Spinal cord (tissue), 9 donors: ENCODE measurements at regions not wholly inside any gene's neighbourhood (a gene's known extent, or its start where the extent isn't known, plus 50 kb on each side); places are given as distances from the start of the nearest gene placed in this dataset.
"Not testable (repeated sequence)": the region's sequence is repeated elsewhere in the genome, so short reads cannot be mapped to it uniquely, and the experiment has no call there.

Experiments used
- DNase-seq, 6 donors: peaks; one replicate each; pipeline versions ENCODE4 v3.0.0 to v3.0.0-alpha.2; 2013 to 2015; ENCODE audit warnings: low spot score in 6 of 6, low read depth in 4 of 6
- H3K27ac ChIP-seq: one replicate; pipeline ENCODE4 v1.5.1; 2013; ENCODE audit warnings: low read depth, low read length, control low read depth
- H3K27me3 ChIP-seq: one replicate; pipeline ENCODE4 v1.6.1; 2013; ENCODE audit warnings: low read length; ENCODE audit not compliant: control insufficient read depth, insufficient read depth
- H3K36me3 ChIP-seq: one replicate; pipeline ENCODE4 v1.6.1; 2013; ENCODE audit warnings: low read length; ENCODE audit not compliant: control insufficient read depth, insufficient read depth
- H3K4me1 ChIP-seq: one replicate; pipeline ENCODE4 v1.6.1; 2013; ENCODE audit warnings: low read length; ENCODE audit not compliant: control insufficient read depth, insufficient read depth
- H3K4me3 ChIP-seq: one replicate; pipeline ENCODE4 v1.5.1; 2013; ENCODE audit warnings: low read depth, low read length, control low read depth
- H3K9me3 ChIP-seq: one replicate; pipeline ENCODE4 v1.6.1; 2013; ENCODE audit warnings: low read length; ENCODE audit not compliant: control insufficient read depth, insufficient read depth
- WGBS: methylation state at CpG from one replicate; pipeline ENCODE4 v1.1.5; 2013; ENCODE audit warnings: missing lambda C conversion rate; ENCODE audit not compliant: insufficient coverage; 5-methylcytosine and 5-hydroxymethylcytosine counted together
- donor health status: healthy.

DNA sequence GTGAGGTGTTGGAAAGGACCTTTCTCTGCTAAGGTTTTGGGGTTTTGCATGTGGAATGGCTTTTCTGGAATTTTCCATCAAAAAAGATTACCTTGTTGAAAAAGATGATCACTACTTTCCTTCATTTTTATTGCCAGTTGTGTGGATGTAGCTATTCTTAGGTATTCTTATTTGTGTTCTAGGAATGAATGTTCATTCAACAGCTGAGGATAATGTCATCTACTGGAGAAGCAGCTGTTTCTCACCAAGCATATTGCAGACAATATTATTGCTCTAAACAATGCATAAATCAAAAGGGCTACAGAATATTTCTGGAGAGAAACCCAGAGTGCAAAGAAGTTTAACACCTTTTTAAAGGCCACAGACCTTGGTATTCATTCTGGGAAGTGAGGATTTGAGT, 145.6 kb upstream of the CALCR start:
- no peak for DNase-seq
- Histone ChIP-seq H3K27me3 (no peaks in the 10 kb centered on the region), H3K9me3 (no peaks in the 10 kb centered on the region), H3K27ac (no peak overlapping the region), H3K4me1 (no peaks in the 10 kb centered on the region), H3K4me3 (no peak overlapping the region), H3K36me3 (no peaks in the 10 kb centered on the region)

DNA sequence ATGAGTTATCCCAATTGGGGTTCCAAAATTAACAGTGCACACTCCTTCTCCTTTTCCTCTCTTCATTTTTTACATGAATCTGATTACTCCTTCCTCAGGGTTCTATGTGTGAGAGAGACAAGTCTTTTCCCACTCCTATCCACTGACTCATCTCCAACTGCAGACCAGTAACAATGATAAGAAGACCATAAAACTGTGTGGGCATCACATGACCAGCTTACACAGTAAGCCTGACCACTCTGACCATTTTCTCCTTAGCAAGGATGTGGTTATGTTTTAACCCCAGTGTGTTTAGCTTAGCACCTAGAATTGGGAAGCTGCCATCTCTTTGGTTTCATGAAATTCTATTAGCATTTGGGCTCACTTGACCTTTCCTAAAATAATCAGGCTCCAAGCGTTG, 145.0 kb upstream of the CALCR start:
- no peak for DNase-seq
- no peak overlapping the region for H3K27ac ChIP-seq
- no peaks in the 10 kb centered on the region for H3K9me3 ChIP-seq
- WGBS, result no CpG with 5 or more reads among the region's 1 CpG
- H3K36me3 ChIP-seq, result no peaks in the 10 kb centered on the region
- H3K27me3 ChIP-seq, result no peaks in the 10 kb centered on the region
- H3K4me1 ChIP-seq, result no peaks in the 10 kb centered on the region
- no peak overlapping the region for H3K4me3 ChIP-seq

DNA sequence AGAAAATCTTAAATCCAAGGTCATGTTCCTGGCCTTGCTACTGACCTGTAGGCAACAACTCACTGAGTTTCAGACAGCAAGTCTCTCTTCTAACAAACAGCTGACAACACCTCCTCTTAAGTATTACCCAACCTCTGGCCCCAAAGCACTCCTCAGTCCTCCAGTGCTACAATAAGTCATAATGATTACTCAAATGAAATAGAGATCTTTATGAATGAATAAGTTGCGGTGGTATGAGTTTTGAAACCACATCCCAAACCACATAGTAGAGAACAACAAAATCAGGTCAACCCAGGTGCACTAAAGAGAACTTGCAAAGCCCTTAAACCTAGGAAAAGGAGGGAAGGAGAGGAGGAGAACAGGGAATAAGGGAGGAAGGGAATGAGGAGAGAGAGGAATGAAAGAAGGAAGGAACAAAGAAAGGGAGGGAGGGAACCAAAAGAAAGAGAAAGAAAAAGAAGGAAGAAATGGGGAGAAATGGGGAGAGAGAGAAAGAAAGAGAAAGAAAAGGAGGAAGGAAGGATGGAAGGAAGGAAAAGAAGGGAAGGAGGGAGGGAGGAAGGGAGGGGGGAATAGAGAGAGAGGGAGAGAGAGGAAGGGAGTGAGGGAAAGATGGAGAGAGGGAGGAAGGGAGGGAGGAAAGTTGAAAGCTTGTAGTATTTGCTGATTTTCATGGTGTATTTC, 142.8 kb upstream of the CALCR start:
- H3K4me3 ChIP-seq, result no peak overlapping the region
- H3K27ac ChIP-seq, result no peak overlapping the region
- H3K9me3 ChIP-seq, result no peaks in the 10 kb centered on the region
- no peak for DNase-seq
- H3K36me3 ChIP-seq, result no peaks in the 10 kb centered on the region
- no CpG with 5 or more reads among the region's 1 CpG for WGBS
- H3K27me3 ChIP-seq, result no peaks in the 10 kb centered on the region
- H3K4me1 ChIP-seq, result no peaks in the 10 kb centered on the region

DNA sequence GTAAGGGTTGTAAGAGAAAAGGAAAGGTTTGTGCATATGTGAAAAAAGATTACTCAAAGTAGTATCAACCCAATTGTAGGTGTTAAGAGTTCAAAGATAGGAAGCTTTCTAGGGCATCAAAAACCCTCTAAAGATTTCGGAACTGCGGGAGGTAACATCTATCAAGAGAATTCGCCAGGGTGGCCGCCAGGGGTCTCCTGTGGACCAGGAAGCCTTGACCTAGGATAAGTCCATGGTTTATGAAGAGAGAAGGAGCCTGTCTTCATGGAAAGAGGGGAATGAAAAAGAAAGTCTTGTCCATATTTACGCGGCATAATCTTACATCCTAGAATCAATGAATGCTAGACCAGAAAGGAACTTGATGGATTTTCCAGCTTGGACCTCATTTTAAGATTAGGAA, 140.7 kb upstream of the CALCR start:
- Histone ChIP-seq H3K4me1 (no peaks in the 10 kb centered on the region), H3K4me3 (no peak overlapping the region), H3K27me3 (no peaks in the 10 kb centered on the region), H3K27ac (no peak overlapping the region), H3K9me3 (no peaks in the 10 kb centered on the region), H3K36me3 (no peaks in the 10 kb centered on the region)
- no CpG with 5 or more reads among the region's 6 CpGs for WGBS
- DNase-seq, result peak in 2 of 6 donors; percentile 22 to 38

DNA sequence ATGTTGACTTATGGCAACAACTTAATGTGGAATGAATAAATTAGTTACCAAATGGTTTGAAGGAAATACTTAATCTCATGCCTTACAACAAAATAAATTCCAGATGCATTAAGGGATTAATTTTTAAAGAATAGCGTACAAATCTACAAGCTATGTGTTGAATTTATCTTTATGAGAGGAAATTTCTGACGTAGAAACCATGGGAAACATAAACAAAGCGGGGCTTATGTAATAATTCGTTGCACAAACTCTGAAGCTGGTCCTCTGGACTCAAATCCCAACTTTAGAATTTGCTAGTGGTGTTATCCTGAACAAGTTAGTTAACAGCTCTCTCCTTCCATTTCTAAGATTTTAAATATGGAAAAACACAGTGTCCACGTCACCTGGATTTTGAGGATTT, 137.4 kb upstream of the CALCR start:
- Histone ChIP-seq H3K36me3 (no peaks in the 10 kb centered on the region), H3K9me3 (no peaks in the 10 kb centered on the region), H3K4me1 (no peaks in the 10 kb centered on the region), H3K27ac (no peak overlapping the region), H3K4me3 (no peak overlapping the region), H3K27me3 (no peaks in the 10 kb centered on the region)
- DNase-seq, result no peak
- WGBS, result 100% methylated on average over 1 of the region's 5 CpGs

DNA sequence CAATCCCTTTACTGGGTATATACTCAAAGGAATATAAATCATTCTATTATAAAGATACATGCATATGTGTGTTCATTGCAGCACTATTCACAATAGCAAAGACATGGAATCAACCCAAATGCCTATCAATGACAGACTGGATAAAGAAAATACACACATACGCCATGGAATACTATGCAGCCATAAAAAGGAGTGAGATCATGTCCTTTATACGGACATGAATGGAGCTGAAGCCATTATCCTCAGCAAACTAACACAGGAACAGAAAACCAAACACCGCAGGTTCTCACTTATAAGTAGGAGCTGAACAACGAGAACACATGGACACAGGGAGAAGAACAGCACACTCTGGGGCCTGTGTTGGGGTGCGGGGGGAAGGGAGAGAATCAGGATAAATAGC, 133.7 kb upstream of the CALCR start:
- not testable (repeated sequence) for H3K27me3 ChIP-seq, DNase-seq
- WGBS, result 75% methylated on average over 4 of the region's 5 CpGs

DNA sequence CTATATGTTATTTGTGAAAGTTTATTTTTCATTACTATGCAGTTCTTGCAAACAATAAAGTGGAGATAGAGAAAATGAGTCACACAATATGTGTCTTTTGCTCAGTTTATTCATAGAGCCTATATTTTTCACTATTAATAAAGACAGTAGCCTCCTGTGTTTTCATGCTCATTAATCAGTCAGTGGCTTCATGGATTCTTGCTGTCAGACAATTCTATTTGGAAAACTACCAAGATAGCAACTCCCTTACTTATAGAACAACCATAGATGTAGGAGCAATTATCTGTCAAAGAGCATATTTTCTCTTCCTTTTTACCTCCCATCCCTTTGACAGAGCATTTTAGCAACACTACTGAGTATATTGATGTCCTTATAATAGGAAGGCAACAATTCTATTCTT, 132.7 kb upstream of the CALCR start:
- no peaks in the 10 kb centered on the region for H3K36me3 ChIP-seq
- H3K4me3 ChIP-seq, result no peak overlapping the region
- no peak for DNase-seq
- no peaks in the 10 kb centered on the region for H3K9me3 ChIP-seq
- H3K27me3 ChIP-seq, result no peaks in the 10 kb centered on the region
- H3K27ac ChIP-seq, result no peak overlapping the region
- no peaks in the 10 kb centered on the region for H3K4me1 ChIP-seq

More for the DNA sequence above, 133.7 kb upstream of the CALCR start:
- not testable (repeated sequence) for H3K36me3 ChIP-seq, H3K9me3 ChIP-seq, H3K27ac ChIP-seq, H3K4me1 ChIP-seq, H3K4me3 ChIP-seq

DNA sequence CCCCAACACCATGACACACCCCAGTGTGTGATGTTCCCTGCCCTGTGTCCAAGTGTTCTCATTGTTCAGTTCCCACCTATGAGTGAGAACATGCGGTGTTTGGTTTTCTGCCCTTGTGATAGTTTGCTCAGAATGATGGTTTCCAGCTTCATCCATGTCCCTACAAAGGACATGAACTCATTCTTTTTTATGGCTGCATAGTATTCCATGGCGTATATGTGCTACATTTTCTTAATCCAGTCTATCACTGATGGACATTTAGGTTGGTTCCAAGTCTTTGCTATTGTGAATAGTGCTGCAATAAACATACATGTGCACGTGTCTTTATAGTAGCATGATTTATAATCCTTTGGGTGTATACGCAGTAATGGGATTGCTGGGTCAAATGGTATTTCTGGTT, 131.6 kb upstream of the CALCR start:
- DNase-seq, H3K4me3 ChIP-seq, H3K36me3 ChIP-seq, H3K9me3 ChIP-seq, H3K27ac ChIP-seq, H3K4me1 ChIP-seq, H3K27me3 ChIP-seq: not testable (repeated sequence)
- no CpG with 5 or more reads among the region's 4 CpGs for WGBS

DNA sequence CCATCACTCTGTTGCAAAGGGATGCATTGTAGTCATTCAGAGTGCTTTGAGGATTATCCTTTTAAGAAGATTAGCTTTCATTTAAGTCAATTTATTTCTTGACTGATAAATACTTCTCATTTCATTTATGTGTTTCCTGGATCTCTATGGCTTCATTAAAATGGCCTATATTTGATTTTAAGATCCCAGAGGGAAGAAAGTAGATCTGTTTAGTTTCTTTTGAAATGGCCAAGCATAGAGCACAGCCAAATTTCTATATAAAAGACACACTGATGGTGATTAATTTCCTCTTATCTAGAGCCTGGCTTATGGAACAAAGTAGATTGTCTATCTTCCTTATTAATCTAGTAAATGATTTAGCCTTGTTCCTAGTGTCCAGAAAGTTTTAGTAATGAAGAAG, 129.7 kb upstream of the CALCR start:
- H3K4me3 ChIP-seq, result no peak overlapping the region
- H3K27ac ChIP-seq, result no peak overlapping the region
- no peaks in the 10 kb centered on the region for H3K27me3 ChIP-seq
- no peak for DNase-seq
- H3K36me3 ChIP-seq, result no peaks in the 10 kb centered on the region
- H3K4me1 ChIP-seq, result no peaks in the 10 kb centered on the region
- no peaks in the 10 kb centered on the region for H3K9me3 ChIP-seq

DNA sequence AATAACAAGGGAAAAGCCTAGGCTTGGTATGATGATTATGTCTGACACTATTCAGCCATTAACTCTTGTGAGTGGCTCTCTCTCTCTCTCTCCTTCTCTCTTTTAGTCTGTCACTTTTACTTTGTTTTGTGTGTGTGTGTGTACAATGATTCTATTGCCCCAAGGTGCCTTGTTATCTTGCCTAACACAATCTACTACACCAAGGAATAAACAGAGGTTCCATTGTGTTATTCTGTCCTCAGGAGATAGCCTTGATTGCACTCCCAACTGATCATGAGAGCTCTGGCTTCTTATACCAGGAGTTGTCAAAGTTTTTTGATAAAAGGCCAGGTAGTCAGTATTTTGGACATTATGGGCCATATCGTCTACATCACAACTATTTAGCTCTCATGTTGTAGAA, 123.4 kb upstream of the CALCR start:
- H3K27ac ChIP-seq, result no peak overlapping the region
- DNase-seq, result no peak
- H3K27me3 ChIP-seq, result no peaks in the 10 kb centered on the region
- no peaks in the 10 kb centered on the region for H3K9me3 ChIP-seq
- no peaks in the 10 kb centered on the region for H3K4me1 ChIP-seq
- H3K36me3 ChIP-seq, result no peaks in the 10 kb centered on the region
- H3K4me3 ChIP-seq, result no peak overlapping the region
- WGBS, result no CpG with 5 or more reads among the region's 1 CpG
